ENCODE measurements at regions not wholly inside any gene's neighbourhood (a gene's known extent, or its start where the extent isn't known, plus 50 kb on each side); places are given as distances from the start of the nearest gene placed in this dataset.

DNA sequence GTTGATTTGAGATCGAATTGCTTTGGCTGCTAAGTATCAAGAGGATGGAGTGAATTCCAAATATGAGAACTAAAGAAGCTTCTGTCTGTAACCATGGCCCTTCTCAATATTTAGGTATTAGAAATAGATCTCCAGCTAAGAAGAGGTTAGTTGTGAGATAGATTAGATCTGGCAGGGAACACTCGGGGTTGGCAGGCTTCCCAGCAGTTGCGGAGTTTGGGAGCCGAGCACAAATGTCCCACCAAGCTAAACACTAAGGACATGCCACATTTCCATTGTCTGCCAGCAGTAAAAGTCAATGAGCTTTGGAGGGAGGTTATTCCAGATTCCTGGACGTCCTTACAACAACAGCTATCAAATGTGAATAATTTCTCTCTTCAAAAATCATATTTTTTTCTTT, 85.8 kb downstream of the TAF11L14 start:
- TF ChIP-seq, protein P1, sequence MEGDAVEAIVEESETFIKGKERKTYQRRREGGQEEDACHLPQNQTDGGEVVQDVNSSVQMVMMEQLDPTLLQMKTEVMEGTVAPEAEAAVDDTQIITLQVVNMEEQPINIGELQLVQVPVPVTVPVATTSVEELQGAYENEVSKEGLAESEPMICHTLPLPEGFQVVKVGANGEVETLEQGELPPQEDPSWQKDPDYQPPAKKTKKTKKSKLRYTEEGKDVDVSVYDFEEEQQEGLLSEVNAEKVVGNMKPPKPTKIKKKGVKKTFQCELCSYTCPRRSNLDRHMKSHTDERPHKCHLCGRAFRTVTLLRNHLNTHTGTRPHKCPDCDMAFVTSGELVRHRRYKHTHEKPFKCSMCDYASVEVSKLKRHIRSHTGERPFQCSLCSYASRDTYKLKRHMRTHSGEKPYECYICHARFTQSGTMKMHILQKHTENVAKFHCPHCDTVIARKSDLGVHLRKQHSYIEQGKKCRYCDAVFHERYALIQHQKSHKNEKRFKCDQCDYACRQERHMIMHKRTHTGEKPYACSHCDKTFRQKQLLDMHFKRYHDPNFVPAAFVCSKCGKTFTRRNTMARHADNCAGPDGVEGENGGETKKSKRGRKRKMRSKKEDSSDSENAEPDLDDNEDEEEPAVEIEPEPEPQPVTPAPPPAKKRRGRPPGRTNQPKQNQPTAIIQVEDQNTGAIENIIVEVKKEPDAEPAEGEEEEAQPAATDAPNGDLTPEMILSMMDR (IDR thresholded peaks at IDR 0.05) = no peak
- no peak for TF ChIP-seq POLR2A (IDR thresholded peaks at IDR 0.05)
- Histone ChIP-seq H3K36me3 (replicated peaks in 1 of 2; ENCODE audit: insufficient read depth in 1 of 2, low read depth in 2 of 2) (no peaks in the 10 kb centered on the region), H3K4me1 (no peaks in the 10 kb centered on the region), H3K27ac (no peak overlapping the region), H3K4me3 (no peak overlapping the region), H3K9me3 (no peaks in the 10 kb centered on the region), H3K27me3 (no peaks in the 10 kb centered on the region)
- no peak for ATAC-seq
- DNase-seq = no peak
- 16 to 27% methylated on average over 5 of the region's 5 CpGs for WGBS, 2 donors
- intact Hi-C loops (cut with DNase I) = no loop called here

DNA sequence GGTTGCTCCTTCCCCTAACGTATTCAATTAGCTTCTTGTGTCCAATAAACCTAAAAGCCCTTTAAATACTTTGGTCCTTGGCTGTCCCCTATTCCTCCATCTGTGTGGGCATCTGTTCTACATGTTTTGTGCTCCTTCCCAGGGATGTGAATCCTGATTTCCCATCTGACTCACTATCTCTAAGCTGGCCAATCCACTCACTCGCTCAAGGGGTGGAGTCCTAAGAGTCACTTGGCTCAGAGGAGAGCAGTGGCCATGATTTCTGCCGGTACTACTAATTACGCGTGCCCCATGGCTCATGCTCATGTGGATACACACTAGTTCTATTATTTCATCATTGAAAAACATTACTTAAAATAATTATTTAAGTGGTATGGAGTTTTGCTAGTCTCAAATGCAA, 89.6 kb downstream of the TAF11L14 start:
- TF ChIP-seq, protein P1 (IDR thresholded peaks at IDR 0.05) = no peak
- TF ChIP-seq POLR2A (IDR thresholded peaks at IDR 0.05) = no peak
- Histone ChIP-seq H3K4me1 (no peaks in the 10 kb centered on the region), H3K9me3 (no peaks in the 10 kb centered on the region), H3K36me3 (replicated peaks in 1 of 2; ENCODE audit: insufficient read depth in 1 of 2, low read depth in 2 of 2) (no peaks in the 10 kb centered on the region), H3K4me3 (no peak overlapping the region), H3K27me3 (no peaks in the 10 kb centered on the region), H3K27ac (no peak overlapping the region)
- ATAC-seq = no peak
- no peak for DNase-seq
- WGBS, 2 donors = 55 to 59% methylated on average over 5 of the region's 5 CpGs
- intact Hi-C loops (cut with DNase I) = no loop called here

DNA sequence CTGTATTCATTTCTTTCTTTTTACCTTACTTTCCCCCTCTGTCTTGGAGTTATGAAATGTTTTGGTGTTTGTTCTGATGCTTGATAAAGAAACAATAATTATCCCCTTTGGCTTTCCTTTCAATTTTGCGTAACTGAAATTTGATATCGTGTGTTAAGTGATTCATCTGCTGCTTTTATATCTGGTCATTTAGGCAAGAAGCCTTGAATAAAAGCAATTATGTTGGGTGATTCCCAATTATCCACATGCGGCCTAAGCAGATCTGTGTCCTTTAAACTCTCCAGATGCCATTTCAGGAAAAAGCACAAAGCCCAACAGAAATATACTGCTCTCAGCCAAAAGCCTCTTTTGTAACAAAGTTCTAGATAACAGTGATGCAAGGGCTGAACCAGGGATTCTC, 92.8 kb downstream of the TAF11L14 start:
- Histone ChIP-seq H3K4me1 (no peaks in the 10 kb centered on the region), H3K27ac (no peak overlapping the region), H3K27me3 (peaks cover 0 to 2% of the 10 kb centered on the region in 2 donors), H3K4me3 (no peak overlapping the region), H3K36me3 (replicated peaks in 1 of 2; ENCODE audit: insufficient read depth in 1 of 2, low read depth in 2 of 2) (no peaks in the 10 kb centered on the region), H3K9me3 (no peaks in the 10 kb centered on the region)
- ATAC-seq = peak; percentile 30
- DNase-seq = no peak
- 64 to 81% methylated on average over 3 of the region's 3 CpGs for WGBS, 2 donors
- TF ChIP-seq POLR2A (IDR thresholded peaks at IDR 0.05) = no peak
- TF ChIP-seq, protein P1 (IDR thresholded peaks at IDR 0.05) = no peak
- intact Hi-C loops (cut with DNase I) = no loop called here

DNA sequence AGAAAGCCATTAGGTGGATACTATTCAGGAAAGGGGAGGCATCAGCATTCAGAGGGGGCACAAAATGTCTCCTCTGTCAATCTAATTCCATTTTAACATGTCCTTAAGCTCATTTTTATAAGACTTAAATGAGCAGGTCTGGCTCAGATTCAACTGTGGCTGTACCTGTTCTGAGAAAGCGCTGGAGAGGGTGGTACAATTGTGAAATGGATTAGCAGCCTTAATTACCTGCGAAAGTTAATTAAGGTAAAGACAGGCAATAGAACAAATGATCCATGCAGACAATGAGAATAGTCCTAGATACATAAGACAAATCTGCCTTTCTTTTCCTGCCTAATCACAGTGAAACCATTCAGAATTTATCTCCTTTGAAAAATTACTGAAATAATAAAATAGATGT, 96.2 kb downstream of the TAF11L14 start:
- Histone ChIP-seq H3K9me3 (no peaks in the 10 kb centered on the region), H3K4me1 (no peaks in the 10 kb centered on the region), H3K4me3 (no peak overlapping the region), H3K27ac (no peak overlapping the region), H3K36me3 (replicated peaks in 1 of 2; ENCODE audit: insufficient read depth in 1 of 2, low read depth in 2 of 2) (no peaks in the 10 kb centered on the region), H3K27me3 (peaks cover 0 to 2% of the 10 kb centered on the region in 2 donors)
- WGBS, 2 donors = 67 to 79% methylated on average over 2 of the region's 2 CpGs
- intact Hi-C loops (cut with DNase I) = no loop called here
- DNase-seq (no peak), ATAC-seq (no peak)
- no peak for TF ChIP-seq POLR2A (IDR thresholded peaks at IDR 0.05)
- TF ChIP-seq, protein P1 (IDR thresholded peaks at IDR 0.05) = no peak

DNA sequence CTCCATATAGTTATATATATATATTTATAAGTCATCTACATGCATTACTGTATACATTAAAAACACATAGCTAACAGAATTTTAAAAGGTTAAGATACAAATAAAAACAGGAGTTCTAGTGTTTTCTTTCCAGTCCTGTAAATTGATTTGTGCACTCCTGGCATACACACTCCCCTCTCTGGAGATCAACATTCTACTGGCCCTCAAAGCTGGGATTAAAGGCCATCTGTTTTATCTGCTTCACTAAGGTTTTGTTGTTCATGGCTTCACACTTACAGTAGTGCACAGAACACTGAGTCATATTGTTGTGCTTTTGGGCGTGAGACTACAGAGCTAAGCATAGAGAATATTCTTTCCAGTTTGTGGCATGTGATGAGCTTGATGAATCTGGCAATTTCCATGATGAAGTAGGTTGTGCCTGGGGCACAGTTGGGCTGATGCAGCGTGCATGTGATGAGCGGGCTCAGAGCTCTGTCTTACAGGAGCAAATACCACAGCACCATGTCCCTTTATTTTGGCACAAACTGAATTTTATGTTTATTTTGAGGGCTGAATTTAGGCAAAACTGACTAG, 98.2 kb downstream of the TAF11L14 start:
- H3K9me3 ChIP-seq = no peaks in the 10 kb centered on the region
- no peaks in the 10 kb centered on the region for H3K36me3 ChIP-seq (replicated peaks in 1 of 2; ENCODE audit: insufficient read depth in 1 of 2, low read depth in 2 of 2)
- DNase-seq = no peak
- no peak overlapping the region for H3K27ac ChIP-seq
- intact Hi-C loops (cut with DNase I) = no loop called here
- ATAC-seq = no peak
- WGBS, 2 donors = 65 to 70% methylated on average over 3 of the region's 3 CpGs
- H3K4me3 ChIP-seq = no peak overlapping the region
- peaks cover 0 to 2% of the 10 kb centered on the region in 2 donors for H3K27me3 ChIP-seq
- TF ChIP-seq, protein P1 (IDR thresholded peaks at IDR 0.05) = no peak
- no peak for TF ChIP-seq POLR2A (IDR thresholded peaks at IDR 0.05)
- no peaks in the 10 kb centered on the region for H3K4me1 ChIP-seq

All from body of pancreas (tissue), 4 donors.